H1 (cell line): ENCODE measurements at regions not wholly inside any gene's neighbourhood (a gene's known extent, or its start where the extent isn't known, plus 50 kb on each side); places are given as distances from the start of the nearest gene placed in this dataset.
"Not testable (repeated sequence)": the region's sequence is repeated elsewhere in the genome, so short reads cannot be mapped to it uniquely, and the experiment has no call there.

Experiments used
- CTCF ChIA-PET: fragments of 300-600 bp; sonication (Branson Sonifier 250); formaldehyde crosslinking; loops from one replicate; lab custom pipeline; 2021; ENCODE audit not compliant: partially characterized antibody; lab: Charles Lee
- POLR2A ChIA-PET: fragments of 300-600 bp; sonication (Branson Sonifier 250); formaldehyde crosslinking; loops from one replicate; lab custom pipeline; 2021; ENCODE audit warnings: inconsistent platforms; ENCODE audit not compliant: partially characterized antibody; lab: Charles Lee
- DNase-seq, 2 experiments: peaks; one replicate each; pipeline versions ENCODE4 v3.0.0 to v3.0.0-alpha.2; 2010 to 2022; ENCODE audit warnings: low spot score in 2 of 2, low read depth in 1 of 2, mixed read lengths in 1 of 2
- FAIRE-seq: peaks from 2 replicates; lab custom pipeline; 2011; peaks lifted over from hg19 to GRCh38; lab: Jason Lieb, UNC
- H2AFZ ChIP-seq: 2 replicates; pipeline ENCODE4 v1.8.1; 2012; ENCODE audit warnings: low read length, inconsistent platforms
- H2AK5ac ChIP-seq: 2 replicates; pipeline ENCODE4 v1.6.1; 2013; ENCODE audit warnings: low read depth, low read length
- H2BK120ac ChIP-seq: replicated peaks from 2 replicates; pipeline ENCODE3; 2013; ENCODE audit warnings: low read depth, low read length, inconsistent platforms
- H2BK12ac ChIP-seq: 2 replicates; pipeline ENCODE4 v1.6.1; 2013; ENCODE audit warnings: low read depth, low read length
- H2BK15ac ChIP-seq: 2 replicates; pipeline ENCODE4 v1.6.1; 2013; ENCODE audit warnings: low read length
- H2BK20ac ChIP-seq: 2 replicates; pipeline ENCODE4 v1.6.1; 2013; ENCODE audit warnings: low read length
- H2BK5ac ChIP-seq: 2 replicates; pipeline ENCODE4 v1.6.1; 2013; ENCODE audit warnings: low read depth, low read length
- H3K14ac ChIP-seq: 2 replicates; pipeline ENCODE4 v1.6.1; 2013; ENCODE audit warnings: inconsistent platforms; ENCODE audit not compliant: insufficient read length
- H3K18ac ChIP-seq: 2 replicates; pipeline ENCODE4 v1.6.1; 2013; ENCODE audit warnings: low read length; ENCODE audit errors: extremely low read depth
- H3K23ac ChIP-seq: 2 replicates; pipeline ENCODE4 v1.6.1; 2013; ENCODE audit warnings: inconsistent platforms; ENCODE audit not compliant: insufficient read length
- H3K23me2 ChIP-seq: 2 replicates; pipeline ENCODE4 v1.6.1; 2013; ENCODE audit warnings: low read depth, low read length
- H3K27ac ChIP-seq: 2 replicates; pipeline ENCODE4 v1.6.1; 2011; ENCODE audit warnings: low read depth, low read length, inconsistent platforms
- H3K27me3 ChIP-seq, 4 experiments: replicated peaks in 1 of 4; 1 replicate in 1 of 4; 2 replicates in 3 of 4; pipeline versions ENCODE4 v1.6.1 to v1.8.1; 2011 to 2013; ENCODE audit warnings: low read length in 3 of 4, mild to moderate bottlenecking in 3 of 4, inconsistent platforms in 2 of 4, mixed read lengths in 2 of 4, moderate library complexity in 1 of 4; ENCODE audit not compliant: control insufficient read depth in 3 of 4, insufficient read depth in 3 of 4; ENCODE audit errors: extremely low read depth in 1 of 4
- H3K36me3 ChIP-seq, 4 experiments: 2 replicates each; pipeline versions ENCODE4 v1.6.1 to v1.8.1; 2011 to 2013; ENCODE audit warnings: mild to moderate bottlenecking in 4 of 4, low read length in 3 of 4, moderate library complexity in 2 of 4, control low read depth in 1 of 4, inconsistent platforms in 1 of 4; ENCODE audit not compliant: insufficient read depth in 4 of 4, control insufficient read depth in 2 of 4
- H3K4ac ChIP-seq: replicated peaks from 2 replicates; pipeline ENCODE3; 2013; ENCODE audit warnings: low read length, low read depth, mixed read lengths, inconsistent platforms; ENCODE audit not compliant: insufficient read length
- H3K4me1 ChIP-seq, 4 experiments: replicated peaks in 1 of 4; 1 replicate in 1 of 4; 2 replicates in 3 of 4; pipeline versions ENCODE4 v1.6.1 to v1.8.1; 2011 to 2013; ENCODE audit warnings: low read length in 3 of 4, inconsistent platforms in 2 of 4, mixed read lengths in 1 of 4; ENCODE audit not compliant: insufficient read depth in 4 of 4, control insufficient read depth in 3 of 4
- H3K4me2 ChIP-seq, 2 experiments: 2 replicates each; pipeline versions ENCODE4 v1.6.1 to v1.8.1; 2011 to 2013; ENCODE audit warnings: low read depth in 2 of 2, low read length in 2 of 2, control low read depth in 1 of 2, inconsistent platforms in 1 of 2, mild to moderate bottlenecking in 1 of 2; ENCODE audit not compliant: insufficient read depth in 1 of 2
- H3K4me3 ChIP-seq, 4 experiments: fragments of 200-600, 300-600 bp in 1 of 4; sonication (generic), shearing (Covaris generic), sonication (Bioruptor Twin) in 1 of 4; 2 replicates each; pipeline versions ENCODE4 v1.5.1 to v1.8.1; 2011 to 2016; ENCODE audit warnings: low read length in 4 of 4, low read depth in 3 of 4, control low read depth in 2 of 4, inconsistent platforms in 2 of 4, mild to moderate bottlenecking in 2 of 4, mixed read lengths in 1 of 4, moderate library complexity in 1 of 4; ENCODE audit not compliant: insufficient read depth in 2 of 4; ENCODE audit errors: extremely low read depth in 1 of 4
- H3K56ac ChIP-seq: replicated peaks from 2 replicates; pipeline ENCODE3; 2013; ENCODE audit warnings: low read depth, mild to moderate bottlenecking, mixed read lengths, low read length, inconsistent platforms; ENCODE audit not compliant: insufficient read length
- H3K79me1 ChIP-seq: 2 replicates; pipeline ENCODE4 v1.6.1; 2013; ENCODE audit warnings: low read depth, low read length, control low read depth
- H3K79me2 ChIP-seq, 2 experiments: 2 replicates each; pipeline versions ENCODE4 v1.6.1 to v1.8.1; 2012 to 2013; ENCODE audit warnings: low read length in 2 of 2, mild to moderate bottlenecking in 2 of 2, inconsistent platforms in 1 of 2; ENCODE audit not compliant: insufficient read depth in 2 of 2, control insufficient read depth in 1 of 2
- H3K9ac ChIP-seq, 4 experiments: replicated peaks in 1 of 4; 1 replicate in 1 of 4; 2 replicates in 3 of 4; pipeline versions ENCODE4 v1.6.1 to v1.8.1; 2011 to 2013; ENCODE audit warnings: low read depth in 3 of 4, low read length in 3 of 4, control low read depth in 2 of 4, mild to moderate bottlenecking in 2 of 4, moderate library complexity in 2 of 4, inconsistent platforms in 1 of 4; ENCODE audit errors: extremely low read depth in 1 of 4
- H3K9me3 ChIP-seq, 2 experiments: 2 replicates each; pipeline versions ENCODE4 v1.6.1 to v1.8.1; 2012 to 2013; ENCODE audit warnings: mild to moderate bottlenecking in 2 of 2, moderate library complexity in 2 of 2, control low read depth in 1 of 2, inconsistent platforms in 1 of 2, low read depth in 1 of 2, low read length in 1 of 2, mixed read lengths in 1 of 2; ENCODE audit not compliant: insufficient read depth in 2 of 2
- H4K20me1 ChIP-seq, 2 experiments: replicated peaks in 1 of 2; 2 replicates each; pipeline versions ENCODE3 to v1.8.1; 2011 to 2013; ENCODE audit warnings: inconsistent platforms in 2 of 2, low read length in 2 of 2, mild to moderate bottlenecking in 1 of 2; ENCODE audit not compliant: insufficient read depth in 2 of 2, control insufficient read depth in 1 of 2
- H4K5ac ChIP-seq: 2 replicates; pipeline ENCODE4 v1.6.1; 2013; ENCODE audit warnings: low read length, low read depth, mixed read lengths, inconsistent platforms; ENCODE audit not compliant: insufficient read length
- H4K8ac ChIP-seq: 2 replicates; pipeline ENCODE4 v1.8.0; 2013; ENCODE audit warnings: mild to moderate bottlenecking, moderate library complexity, low read length, inconsistent platforms; ENCODE audit not compliant: insufficient read depth; ENCODE audit errors: extremely low read depth
- H4K91ac ChIP-seq: replicated peaks from 2 replicates; pipeline ENCODE3; 2013; ENCODE audit warnings: low read length, mixed read lengths, inconsistent platforms; ENCODE audit not compliant: insufficient read length
- WGBS, 2 experiments: shearing (Covaris generic) in 1 of 2; methylation state at CpG; one replicate each; pipeline versions ENCODE4 v1.1.6 to v1.1.7; 2013 to 2015; ENCODE audit warnings: low lambda C conversion rate in 2 of 2, mixed read lengths in 2 of 2, inconsistent platforms in 1 of 2, low coverage in 1 of 2, missing lambda C conversion rate in 1 of 2; ENCODE audit not compliant: insufficient replicate concordance in 2 of 2, insufficient coverage in 1 of 2, insufficient read length in 1 of 2; ENCODE audit errors: extremely low coverage in 1 of 2, missing lambda C conversion rate in 1 of 2; 5-methylcytosine and 5-hydroxymethylcytosine counted together

DNA sequence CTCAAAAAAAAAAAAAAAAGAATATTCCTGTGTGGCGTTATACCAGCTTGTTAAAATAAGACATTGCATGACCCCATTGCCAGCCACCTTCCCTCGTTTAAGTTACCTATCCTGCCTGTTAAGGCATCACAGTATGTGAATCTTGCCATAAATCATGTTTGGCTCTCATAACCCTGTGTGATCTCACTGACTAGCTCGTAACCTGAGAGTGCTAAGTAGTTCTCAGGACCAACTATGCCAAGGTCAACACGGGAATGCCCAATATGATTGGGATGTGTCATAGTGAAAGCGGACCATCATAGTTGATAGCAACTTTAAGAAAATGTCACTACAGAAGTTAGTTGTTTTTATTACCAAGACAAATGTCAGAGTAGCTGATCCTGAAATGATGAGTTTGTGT lies 796.8 kb upstream of the CDH18 start:
- H3K23ac ChIP-seq, H3K79me1 ChIP-seq, H3K4me3 ChIP-seq, H3K79me2 ChIP-seq, FAIRE-seq, H3K27ac ChIP-seq, H3K4ac ChIP-seq, POLR2A ChIA-PET, H3K4me2 ChIP-seq, H3K27me3 ChIP-seq, H2BK120ac ChIP-seq, H2AK5ac ChIP-seq, H3K9ac ChIP-seq, H2BK12ac ChIP-seq, H3K4me1 ChIP-seq, H3K36me3 ChIP-seq, H2BK5ac ChIP-seq, H4K91ac ChIP-seq, H4K5ac ChIP-seq, H4K8ac ChIP-seq, H2BK15ac ChIP-seq, CTCF ChIA-PET, H3K9me3 ChIP-seq, H4K20me1 ChIP-seq, H3K23me2 ChIP-seq, H2AFZ ChIP-seq, H3K14ac ChIP-seq, H2BK20ac ChIP-seq, DNase-seq, H3K18ac ChIP-seq, H3K56ac ChIP-seq: not testable (repeated sequence)
- WGBS, 2 experiments: 100% methylated on average over 2 of the region's 5 CpGs; no CpG with 5 or more reads in 1 of the 2 experiments

DNA sequence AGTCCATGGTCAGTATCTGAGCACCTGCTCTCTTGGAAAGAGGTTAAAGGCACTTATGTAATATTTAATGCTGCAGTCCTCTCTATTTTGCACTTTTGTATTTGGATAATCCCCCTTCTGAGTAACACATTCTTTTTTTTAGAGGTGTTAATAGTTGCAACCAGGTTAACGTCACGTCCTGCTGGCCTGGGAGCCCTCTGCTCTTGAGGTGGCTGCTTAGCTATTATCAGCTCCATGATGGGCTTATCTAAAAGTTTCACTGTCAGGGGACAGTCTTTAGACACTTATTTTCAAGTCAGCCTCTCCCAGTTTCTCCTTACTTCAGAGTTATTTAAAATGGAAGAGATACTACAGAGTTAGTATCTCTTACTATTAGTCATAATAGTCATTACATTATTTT lies 795.5 kb upstream of the CDH18 start:
- H3K23me2 ChIP-seq, H3K56ac ChIP-seq, H2BK12ac ChIP-seq, H3K9me3 ChIP-seq, H3K36me3 ChIP-seq, H3K23ac ChIP-seq, DNase-seq, H3K9ac ChIP-seq, H4K5ac ChIP-seq, H2AK5ac ChIP-seq, H3K27ac ChIP-seq, H4K8ac ChIP-seq, H2BK5ac ChIP-seq, H2AFZ ChIP-seq, H3K4ac ChIP-seq, H3K27me3 ChIP-seq, H3K14ac ChIP-seq, FAIRE-seq, H3K4me2 ChIP-seq, POLR2A ChIA-PET, H2BK20ac ChIP-seq, H3K4me1 ChIP-seq, CTCF ChIA-PET, H4K91ac ChIP-seq, H3K4me3 ChIP-seq, H2BK120ac ChIP-seq, H3K79me1 ChIP-seq, H2BK15ac ChIP-seq, H3K18ac ChIP-seq, H3K79me2 ChIP-seq, H4K20me1 ChIP-seq: not testable (repeated sequence)
- WGBS, 2 experiments: 94% methylated on average over 2 of the region's 2 CpGs; no CpG with 5 or more reads in 1 of the 2 experiments
